T-cell (primary cell): ENCODE measurements at regions not wholly inside any gene's neighbourhood (a gene's known extent, or its start where the extent isn't known, plus 50 kb on each side); places are given as distances from the start of the nearest gene placed in this dataset.

Experiments used
- ATAC-seq, 4 experiments: fragments of 200-7000 bp in 3 of 4; fragments of 150-1000 bp in 1 of 4; cut with Tn5 transposase; replicated peaks in 1 of 4; 1 replicate in 3 of 4; 2 replicates in 1 of 4; pipeline ENCODE4 v1.10.0; 2021; ENCODE audit warnings: moderate library complexity in 3 of 4, mild to moderate bottlenecking in 2 of 4, moderate number of reproducible peaks in 1 of 4
- CTCF ChIA-PET, 2 donors: fragments of 300-600 bp; sonication (Branson Sonifier 250); formaldehyde crosslinking; loops; one replicate each; lab custom pipeline; 2022; ENCODE audit warnings: antibody characterized with exemption in 2 of 2; lab: Charles Lee
- POLR2A ChIA-PET, 2 donors: fragments of 300-600 bp; sonication (Branson Sonifier 250); formaldehyde crosslinking; loops; one replicate each; lab custom pipeline; 2022; ENCODE audit warnings: antibody characterized with exemption in 2 of 2; lab: Charles Lee
- DNase-seq, 35 experiments: peaks; one replicate each; pipeline versions ENCODE4 v3.0.0 to v3.0.0-alpha.2; 2013 to 2023
- H3K27ac ChIP-seq: one replicate; pipeline ENCODE4 v1.5.1; 2013; ENCODE audit warnings: low read length
- H3K27me3 ChIP-seq, 2 experiments: replicated peaks in 1 of 2; 1 replicate in 1 of 2; 2 replicates in 1 of 2; pipeline versions ENCODE4 v1.6.1 to v1.7.0; 2013; ENCODE audit warnings: low read length in 1 of 2, mixed read lengths in 1 of 2; ENCODE audit not compliant: control insufficient read depth in 2 of 2, insufficient read depth in 2 of 2; ENCODE audit errors: extremely low read depth in 1 of 2
- H3K36me3 ChIP-seq, 2 donors: 1 replicate in 1 of 2; 2 replicates in 1 of 2; pipeline versions ENCODE4 v1.6.1 to v1.7.0; 2013; ENCODE audit warnings: low read length in 1 of 2; ENCODE audit not compliant: control insufficient read depth in 2 of 2, insufficient read depth in 1 of 2; ENCODE audit errors: extremely low read depth in 1 of 2
- H3K4me1 ChIP-seq, 2 experiments: 1 replicate in 1 of 2; 2 replicates in 1 of 2; pipeline versions ENCODE4 v1.6.1 to v1.7.0; 2013; ENCODE audit warnings: low read length in 2 of 2, mixed read lengths in 1 of 2; ENCODE audit not compliant: insufficient read depth in 2 of 2, control insufficient read depth in 1 of 2; ENCODE audit errors: extremely low read depth in 1 of 2
- H3K4me3 ChIP-seq, 2 donors: 1 replicate in 1 of 2; 2 replicates in 1 of 2; pipeline versions ENCODE4 v1.5.1 to v1.7.0; 2013; ENCODE audit warnings: mild to moderate bottlenecking in 2 of 2, low read length in 1 of 2, moderate library complexity in 1 of 2; ENCODE audit not compliant: control insufficient read depth in 1 of 2; ENCODE audit errors: extremely low read depth in 1 of 2
- H3K9me3 ChIP-seq: 2 replicates; pipeline ENCODE4 v1.7.0; 2013
- H3K27ac Mint-ChIP-seq, 2 donors: one replicate each; pipeline ENCODE4 v1.8.0; 2020 to 2021; ENCODE audit warnings: mild to moderate bottlenecking in 2 of 2, mixed read lengths in 2 of 2
- H3K27me3 Mint-ChIP-seq, 2 donors: one replicate each; pipeline ENCODE4 v1.8.0; 2021 to 2022; ENCODE audit warnings: mixed read lengths in 2 of 2
- H3K36me3 Mint-ChIP-seq: one replicate; pipeline ENCODE4 v1.8.0; 2021; ENCODE audit warnings: mixed read lengths
- H3K4me1 Mint-ChIP-seq, 3 donors: one replicate each; pipeline ENCODE4 v1.8.0; 2020 to 2022; ENCODE audit warnings: mixed read lengths in 3 of 3, mild to moderate bottlenecking in 1 of 3
- H3K4me3 Mint-ChIP-seq, 3 donors: one replicate each; pipeline ENCODE4 v1.8.0; 2020 to 2022; ENCODE audit warnings: mild to moderate bottlenecking in 3 of 3, mixed read lengths in 3 of 3, moderate library complexity in 3 of 3
- H3K9me3 Mint-ChIP-seq, 3 donors: one replicate each; pipeline ENCODE4 v1.8.0; 2020 to 2022; ENCODE audit warnings: mixed read lengths in 3 of 3
- WGBS: methylation state at CpG from one replicate; pipeline ENCODE4 v1.1.5; 2013; ENCODE audit warnings: missing lambda C conversion rate; ENCODE audit not compliant: insufficient coverage; 5-methylcytosine and 5-hydroxymethylcytosine counted together

DNA sequence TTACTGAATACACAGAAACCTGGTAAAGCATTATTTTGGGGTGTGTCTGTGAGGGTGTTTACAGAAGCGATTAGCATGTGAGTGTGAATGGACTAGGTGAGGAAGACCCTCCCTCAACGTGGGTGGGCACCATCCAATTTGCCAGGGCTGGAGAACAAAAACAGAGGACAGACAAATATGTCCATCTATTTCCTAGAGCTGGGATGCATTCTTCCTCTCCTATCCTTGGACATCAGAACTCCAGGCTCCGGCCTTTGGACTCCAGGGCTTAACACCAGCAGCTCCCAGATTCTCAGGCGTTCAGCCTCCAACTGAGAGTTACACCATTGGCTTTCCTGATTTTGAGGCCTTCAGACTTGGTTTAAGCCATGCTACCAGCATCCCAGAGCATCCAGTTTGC lies 65.8 kb upstream of the CHD1 start:
- H3K27ac Mint-ChIP-seq: no peak overlapping the region

DNA sequence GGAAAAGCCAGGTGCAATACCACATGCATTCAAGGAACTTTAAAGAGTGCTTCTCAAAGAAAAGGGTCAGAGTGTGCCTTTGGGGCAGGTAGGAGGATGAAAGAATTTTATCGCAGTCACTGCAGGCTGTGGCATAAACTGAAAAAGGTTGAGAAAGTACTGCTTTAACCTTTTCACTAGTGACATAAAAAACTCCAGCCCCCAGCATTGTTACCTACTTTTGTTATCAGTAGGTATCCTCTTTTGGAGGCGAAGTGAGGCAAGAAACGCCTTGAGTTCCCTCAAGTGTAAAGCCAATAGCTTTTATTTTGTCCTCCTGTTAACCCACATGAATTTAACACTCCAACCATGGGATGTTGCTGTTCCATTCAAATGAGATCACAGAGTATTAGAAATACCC lies 64.7 kb upstream of the CHD1 start:
- Histone ChIP-seq H3K27ac (no peak overlapping the region), H3K4me3 (no peak overlapping the region), H3K36me3 (no peaks in the 10 kb centered on the region), H3K4me1 (peaks cover 0 to 3% of the 10 kb centered on the region in 2 experiments), H3K9me3 (no peaks in the 10 kb centered on the region), H3K27me3 (no peaks in the 10 kb centered on the region)
- Mint-ChIP-seq H3K36me3 (no peaks in the 10 kb centered on the region), H3K27ac (no peak overlapping the region), H3K4me1 (peaks cover 8 to 17% (median 16%) of the 10 kb centered on the region in 3 donors), H3K4me3 (no peak overlapping the region), H3K27me3 (no peaks in the 10 kb centered on the region), H3K9me3 (no peaks in the 10 kb centered on the region)
- WGBS: 8% methylated on average over 2 of the region's 3 CpGs
- ATAC-seq (no peak), DNase-seq (no peak)
- CTCF ChIA-PET: interaction anchor here in 1 of 2 donors (0.7 kb wide), 1 partner anchor 1987 kb away, joined by 4 read pairs; no protein-coding TSS in a partner anchor
- POLR2A ChIA-PET: interaction anchor here (0.6 to 0.8 kb wide), 2 partner anchors 12 to 86 kb away, joined by 3 read pairs; no protein-coding TSS in a partner anchor

More for the DNA sequence above, 65.8 kb upstream of the CHD1 start:
- H3K27ac ChIP-seq: no peak overlapping the region
- peaks cover 8 to 14% (median 13%) of the 10 kb centered on the region in 3 donors for H3K4me1 Mint-ChIP-seq
- H3K27me3 ChIP-seq: no peaks in the 10 kb centered on the region
- H3K36me3 Mint-ChIP-seq: no peaks in the 10 kb centered on the region
- H3K4me3 Mint-ChIP-seq: no peak overlapping the region
- no peaks in the 10 kb centered on the region for H3K9me3 Mint-ChIP-seq
- ChIA-PET CTCF (no interaction called here), POLR2A (no interaction called here)
- H3K4me3 ChIP-seq: no peak overlapping the region
- no peaks in the 10 kb centered on the region for H3K27me3 Mint-ChIP-seq
- ATAC-seq (no peak), DNase-seq (no peak)
- H3K4me1 ChIP-seq: peaks cover 0 to 3% of the 10 kb centered on the region in 2 experiments
- WGBS: 95% methylated on average over 3 of the region's 4 CpGs
- no peaks in the 10 kb centered on the region for H3K36me3 ChIP-seq
- no peaks in the 10 kb centered on the region for H3K9me3 ChIP-seq

DNA sequence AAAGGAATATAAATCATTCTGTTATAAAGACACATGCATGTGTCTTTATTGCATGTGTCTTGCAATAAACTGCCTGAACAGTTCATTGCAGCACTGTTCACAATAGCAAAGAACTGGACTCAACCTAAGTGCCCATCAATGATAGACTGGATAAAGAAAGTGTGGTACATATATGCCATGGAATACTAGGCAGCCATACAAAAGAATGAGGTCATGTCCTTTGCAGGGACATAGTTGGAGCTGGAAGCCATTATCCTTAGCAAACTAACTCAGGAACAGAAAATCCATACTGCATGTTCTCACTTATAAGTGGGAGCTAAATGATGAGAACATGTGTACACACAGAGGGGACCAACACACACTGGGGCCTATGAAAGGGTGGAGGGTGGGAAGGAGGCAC lies 63.7 kb upstream of the CHD1 start:
- H3K4me1 Mint-ChIP-seq: peaks cover 8 to 17% (median 16%) of the 10 kb centered on the region in 3 donors
- no peak for DNase-seq
- H3K27me3 Mint-ChIP-seq: no peaks in the 10 kb centered on the region
- no peak overlapping the region for H3K27ac Mint-ChIP-seq
- H3K36me3 Mint-ChIP-seq: no peaks in the 10 kb centered on the region
- no peaks in the 10 kb centered on the region for H3K36me3 ChIP-seq
- H3K4me1 ChIP-seq: peaks cover 0 to 3% of the 10 kb centered on the region in 2 experiments
- no peaks in the 10 kb centered on the region for H3K9me3 ChIP-seq
- H3K4me3 Mint-ChIP-seq: no peak overlapping the region
- no peaks in the 10 kb centered on the region for H3K9me3 Mint-ChIP-seq
- ChIA-PET CTCF (no interaction called here), POLR2A (no interaction called here)
- H3K4me3 ChIP-seq: no peak overlapping the region
- no peaks in the 10 kb centered on the region for H3K27me3 ChIP-seq
- no peak for ATAC-seq
- H3K27ac ChIP-seq: no peak overlapping the region

DNA sequence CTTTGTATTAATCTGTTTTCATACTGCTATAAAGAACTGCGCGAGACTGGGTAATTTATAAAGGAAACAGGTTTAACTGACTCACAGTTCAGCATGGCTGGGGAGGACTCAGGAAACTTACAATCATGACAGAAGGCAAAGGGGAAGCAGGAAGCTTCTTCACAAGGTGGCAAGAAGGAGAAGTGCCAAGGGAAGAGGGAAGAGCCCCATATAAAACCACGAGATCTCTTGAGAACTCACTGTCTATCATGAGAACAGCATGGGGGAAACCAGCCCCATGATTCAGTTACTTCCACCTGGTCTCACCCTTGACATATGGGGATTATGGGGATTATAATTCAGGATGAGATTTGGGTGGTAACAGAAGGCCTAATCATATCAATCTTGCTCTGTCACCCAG lies 60.9 kb upstream of the CHD1 start:
- Mint-ChIP-seq H3K4me3 (no peak overlapping the region), H3K9me3 (no peaks in the 10 kb centered on the region), H3K36me3 (no peaks in the 10 kb centered on the region), H3K27ac (no peak overlapping the region), H3K4me1 (peaks cover 8 to 17% (median 16%) of the 10 kb centered on the region in 3 donors), H3K27me3 (no peaks in the 10 kb centered on the region)
- H3K4me1 ChIP-seq: peaks cover 0 to 3% of the 10 kb centered on the region in 2 experiments
- H3K36me3 ChIP-seq: no peaks in the 10 kb centered on the region
- no peaks in the 10 kb centered on the region for H3K9me3 ChIP-seq
- ATAC-seq: no peak
- H3K27me3 ChIP-seq: no peaks in the 10 kb centered on the region
- no CpG with 5 or more reads among the region's 3 CpGs for WGBS
- no peak overlapping the region for H3K27ac ChIP-seq
- ChIA-PET POLR2A (no interaction called here), CTCF (no interaction called here)
- DNase-seq: no peak
- H3K4me3 ChIP-seq: no peak overlapping the region

DNA sequence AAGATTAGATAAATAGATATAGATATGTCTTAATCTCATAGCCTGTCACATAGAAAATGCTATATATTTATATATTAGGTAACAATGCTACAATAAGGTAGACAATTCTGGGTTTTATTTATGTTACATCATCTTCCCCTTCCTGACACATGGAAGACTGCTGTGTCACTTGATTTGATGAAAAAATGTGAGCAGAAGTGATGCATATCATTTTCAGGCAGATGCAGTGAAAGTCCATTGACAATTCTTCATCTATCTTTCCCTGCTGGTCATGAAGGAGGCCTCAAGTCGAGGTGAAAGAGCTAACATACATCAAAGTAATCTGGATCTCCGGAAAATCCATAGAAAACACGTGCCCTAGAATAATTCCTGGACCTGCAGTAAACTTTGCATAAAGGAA lies 57.8 kb upstream of the CHD1 start:
- WGBS: no CpG with 5 or more reads among the region's 3 CpGs
- POLR2A ChIA-PET: no interaction called here
- no peak overlapping the region for H3K27ac Mint-ChIP-seq

DNA sequence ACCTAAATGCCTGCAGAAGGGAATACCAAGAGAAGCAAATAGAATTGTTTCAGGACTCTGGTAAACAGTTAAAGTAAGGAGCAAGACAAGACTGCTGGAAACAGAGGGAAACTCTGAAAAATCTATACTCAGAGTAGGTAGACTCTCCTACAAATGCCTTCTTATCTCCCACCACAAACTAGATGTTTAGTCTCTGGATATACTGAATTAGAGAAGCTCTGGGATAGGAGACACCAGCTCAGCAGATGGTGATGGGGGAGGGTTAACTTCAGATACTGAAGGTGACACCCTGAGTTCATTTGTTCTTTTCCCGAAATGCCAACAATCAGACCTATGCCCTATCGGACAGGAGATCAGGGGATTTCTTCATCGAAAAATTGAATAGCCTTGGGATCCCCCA lies 54.1 kb upstream of the CHD1 start:
- Mint-ChIP-seq H3K27ac (no peak overlapping the region), H3K36me3 (no peaks in the 10 kb centered on the region), H3K27me3 (peaks cover 0 to 4% of the 10 kb centered on the region in 2 donors), H3K9me3 (no peaks in the 10 kb centered on the region), H3K4me1 (no peaks in the 10 kb centered on the region), H3K4me3 (no peak overlapping the region)
- no CpG with 5 or more reads among the region's 3 CpGs for WGBS
- Histone ChIP-seq H3K4me3 (no peak overlapping the region), H3K36me3 (no peaks in the 10 kb centered on the region), H3K9me3 (no peaks in the 10 kb centered on the region), H3K4me1 (no peaks in the 10 kb centered on the region), H3K27me3 (peaks cover 0 to 2% of the 10 kb centered on the region in 2 experiments), H3K27ac (no peak overlapping the region)
- ChIA-PET POLR2A (no interaction called here), CTCF (interaction anchor here in 1 of 2 donors (0.8 kb wide), 1 partner anchor 9 kb away, joined by 5 read pairs; no protein-coding TSS in a partner anchor)
- no peak for ATAC-seq
- DNase-seq: no peak

More for the DNA sequence above, 57.8 kb upstream of the CHD1 start:
- no peaks in the 10 kb centered on the region for H3K36me3 Mint-ChIP-seq
- no peaks in the 10 kb centered on the region for H3K4me1 ChIP-seq
- H3K4me1 Mint-ChIP-seq: peaks cover 0 to 13% (median 12%) of the 10 kb centered on the region in 3 donors
- H3K27me3 Mint-ChIP-seq: peaks cover 0 to 4% of the 10 kb centered on the region in 2 donors
- ATAC-seq: no peak
- peaks cover 0 to 2% of the 10 kb centered on the region in 2 experiments for H3K27me3 ChIP-seq
- H3K27ac ChIP-seq: no peak overlapping the region
- CTCF ChIA-PET: interaction anchor here in 1 of 2 donors (0.7 kb wide), 1 partner anchor 32 kb away, joined by 3 read pairs; no protein-coding TSS in a partner anchor
- DNase-seq: no peak
- H3K4me3 ChIP-seq: no peak overlapping the region
- H3K9me3 Mint-ChIP-seq: no peaks in the 10 kb centered on the region
- no peaks in the 10 kb centered on the region for H3K9me3 ChIP-seq
- no peak overlapping the region for H3K4me3 Mint-ChIP-seq
- H3K36me3 ChIP-seq: no peaks in the 10 kb centered on the region
